D341Med (cell line): ENCODE measurements at regions not wholly inside any gene's neighbourhood (a gene's known extent, or its start where the extent isn't known, plus 50 kb on each side); places are given as distances from the start of the nearest gene placed in this dataset.
"Not testable (repeated sequence)": the region's sequence is repeated elsewhere in the genome, so short reads cannot be mapped to it uniquely, and the experiment has no call there.

ENCODE experiments used
- DNase-seq: peaks from one replicate; pipeline ENCODE4 v3.0.0; 2012; ENCODE audit warnings: low spot score

GRCh38 chr2:18980786-18981430 is 377.5 kb downstream of the OSR1 start:
- DNase-seq = no peak

GRCh38 chr2:18980104-18980785 is 378.2 kb downstream of the OSR1 start:
- DNase-seq = no peak

- no peak for DNase-seq
These were observed 381.0 kb downstream of the OSR1 start for GRCh38 chr2:18977409-18977808.

GRCh38 chr2:18976168-18976961 is 382.1 kb downstream of the OSR1 start:
- DNase-seq = no peak

- DNase-seq = no peak
These were observed 382.8 kb downstream of the OSR1 start for GRCh38 chr2:18975506-18976167.

- DNase-seq = no peak
These were observed 382.3 kb upstream of the NT5C1B start for GRCh38 chr2:18971628-18972027.

- DNase-seq = no peak
These were observed 381.7 kb upstream of the NT5C1B start for GRCh38 chr2:18971069-18971378.

- no peak for DNase-seq
These were observed 376.8 kb upstream of the NT5C1B start for GRCh38 chr2:18966131-18966530.

GRCh38 chr2:18963739-18964256 is 374.4 kb upstream of the NT5C1B start:
- DNase-seq = not testable (repeated sequence)

GRCh38 chr2:18961991-18962421 is 372.6 kb upstream of the NT5C1B start:
- no peak for DNase-seq

- no peak for DNase-seq
These were observed 370.8 kb upstream of the NT5C1B start for GRCh38 chr2:18959952-18960717.

- no peak for DNase-seq
These were observed 369.8 kb upstream of the NT5C1B start for GRCh38 chr2:18959200-18959599.

GRCh38 chr2:18957909-18958308 is 368.5 kb upstream of the NT5C1B start:
- DNase-seq = no peak

GRCh38 chr2:18950361-18950851 is 361.0 kb upstream of the NT5C1B start:
- no peak for DNase-seq

- no peak for DNase-seq
These were observed 360.5 kb upstream of the NT5C1B start for GRCh38 chr2:18949871-18950270.

- DNase-seq = no peak
These were observed 350.8 kb upstream of the NT5C1B start for GRCh38 chr2:18940184-18940583.

GRCh38 chr2:18939740-18940139 is 350.4 kb upstream of the NT5C1B start:
- not testable (repeated sequence) for DNase-seq

- DNase-seq = no peak
These were observed 345.5 kb upstream of the NT5C1B start for GRCh38 chr2:18934886-18935285.

GRCh38 chr2:18932853-18933252 is 343.5 kb upstream of the NT5C1B start:
- DNase-seq = no peak

GRCh38 chr2:18930971-18931370 is 341.6 kb upstream of the NT5C1B start:
- DNase-seq = no peak

GRCh38 chr2:18927525-18928232 is 338.3 kb upstream of the NT5C1B start:
- DNase-seq = no peak
